ENCODE measurements at regions not wholly inside any gene's neighbourhood (a gene's known extent, or its start where the extent isn't known, plus 50 kb on each side); places are given as distances from the start of the nearest gene placed in this dataset.

DNA sequence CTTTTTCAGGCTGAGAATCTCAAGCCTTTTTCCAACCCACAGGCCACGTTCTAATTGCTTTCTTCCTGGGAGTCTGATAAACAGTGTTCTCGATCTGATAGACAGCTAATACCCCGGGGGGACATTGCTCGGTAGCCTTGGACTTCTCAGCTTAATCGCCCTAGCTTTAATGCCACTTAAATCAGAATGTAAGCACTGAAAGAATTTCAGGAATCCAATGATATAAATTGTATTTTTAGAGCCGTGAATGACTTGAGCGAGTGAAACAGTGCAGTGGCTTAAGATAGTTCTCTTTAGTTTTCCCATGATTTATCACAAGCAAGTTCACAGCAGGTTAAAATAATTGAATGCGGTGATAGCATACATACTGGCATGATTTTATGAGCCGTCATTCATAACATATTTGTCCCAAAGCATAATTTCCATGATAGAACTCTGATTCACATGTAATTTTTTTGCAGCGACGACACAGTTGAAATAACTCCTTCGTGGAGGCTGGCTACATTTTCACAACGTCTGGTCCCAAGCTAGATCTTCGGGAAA is 116.1 kb upstream of the MYOCD start:
- SMC1A ChIA-PET (ENCODE audit: uncharacterized antibody, unreplicated experiment) = no interaction called here
- WGBS (ENCODE audit: insufficient coverage, insufficient replicate concordance, low lambda C conversion rate, missing lambda C conversion rate) = 47% methylated on average over 14 of the region's 14 CpGs
- ATAC-seq = no peak
- Histone ChIP-seq H3K4me2 (ENCODE audit: control insufficient read depth, insufficient read depth) (no peak overlapping the region), H3K27ac (ENCODE audit: control insufficient read depth, insufficient read depth) (no peak overlapping the region), H3K9me3 (replicated peaks; ENCODE audit: control insufficient read depth, insufficient read depth, low read length) (no peaks in the 10 kb centered on the region), H4K20me1 (ENCODE audit: control insufficient read depth, insufficient read depth) (no peaks in the 10 kb centered on the region), H3K9ac (ENCODE audit: control insufficient read depth, insufficient read depth, low read length) (no peak overlapping the region), H3K36me3 (ENCODE audit: control insufficient read depth in 2 of 2, insufficient read depth in 2 of 2, low read length in 1 of 2) (no peaks in the 10 kb centered on the region), H3K4me3 (no peak overlapping the region), H3K4me1 (ENCODE audit: control insufficient read depth, insufficient read depth, low read length) (no peaks in the 10 kb centered on the region), H3K27me3 (replicated peaks in 1 of 2; ENCODE audit: control insufficient read depth in 2 of 2, insufficient read depth in 2 of 2, low read length in 1 of 2) (no peaks in the 10 kb centered on the region), H3K79me2 (ENCODE audit: control insufficient read depth, insufficient read depth, low read length) (no peaks in the 10 kb centered on the region), H2AFZ (ENCODE audit: control insufficient read depth, low read depth, low read length) (no peak overlapping the region)
- no TSS peak for BruUV-seq (replicated peaks)
- FAIRE-seq = no peak
- DNase-seq (ENCODE audit: low read depth, low spot score) = no peak
- RAD21 ChIA-PET (ENCODE audit: unreplicated experiment) = no interaction called here
- in situ Hi-C loops (cut with MboI) (no loop called here), intact Hi-C loops (cut with micrococcal nuclease; ENCODE audit: unreplicated experiment) (loop anchor here (10.0 kb wide), 1 partner anchor 455 kb away; no protein-coding TSS in a partner anchor)
- POLR2A ChIA-PET = no interaction called here
- TF ChIP-seq CHD2 (IDR thresholded peaks at IDR 0.05; ENCODE audit: borderline replicate concordance, low read depth, low read length) = no peak
- CTCF ChIA-PET = no interaction called here

DNA sequence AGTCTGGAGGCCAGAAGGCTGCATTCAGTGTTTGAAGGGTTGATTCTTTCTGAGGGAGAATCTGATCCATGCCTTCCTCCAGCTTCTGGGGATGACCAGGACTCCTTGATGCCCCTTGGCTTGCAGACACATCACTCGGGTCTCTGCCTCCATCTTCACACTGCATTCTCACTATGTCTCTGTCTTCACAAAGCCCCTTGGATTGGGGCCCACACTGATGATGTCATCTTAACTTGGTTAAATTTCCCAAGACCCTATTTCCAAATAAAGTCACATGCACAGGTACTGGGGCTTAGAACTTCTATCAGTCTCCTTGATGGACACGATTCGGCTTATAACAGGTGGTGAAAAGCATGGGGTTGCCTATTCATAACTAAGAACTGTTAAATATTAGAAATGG is 112.1 kb upstream of the MYOCD start:
- H4K20me1 ChIP-seq (ENCODE audit: control insufficient read depth, insufficient read depth) = no peaks in the 10 kb centered on the region
- WGBS (ENCODE audit: insufficient coverage, insufficient replicate concordance, low lambda C conversion rate, missing lambda C conversion rate) = 43% methylated on average over 3 of the region's 3 CpGs
- no peaks in the 10 kb centered on the region for H3K27me3 ChIP-seq (replicated peaks in 1 of 2; ENCODE audit: control insufficient read depth in 2 of 2, insufficient read depth in 2 of 2, low read length in 1 of 2)
- no peak for DNase-seq (ENCODE audit: low read depth, low spot score)
- H3K4me3 ChIP-seq = no peak overlapping the region
- no peak for FAIRE-seq
- ChIA-PET SMC1A (ENCODE audit: uncharacterized antibody, unreplicated experiment) (no interaction called here), CTCF (no interaction called here), POLR2A (no interaction called here), RAD21 (ENCODE audit: unreplicated experiment) (no interaction called here)
- in situ Hi-C loops (cut with MboI) = no loop called here
- no TSS peak for BruUV-seq (replicated peaks)
- no peaks in the 10 kb centered on the region for H3K9me3 ChIP-seq (replicated peaks; ENCODE audit: control insufficient read depth, insufficient read depth, low read length)
- no peak for ATAC-seq
- H3K27ac ChIP-seq (ENCODE audit: control insufficient read depth, insufficient read depth) = no peak overlapping the region
- H2AFZ ChIP-seq (ENCODE audit: control insufficient read depth, low read depth, low read length) = no peak overlapping the region
- intact Hi-C loops (cut with micrococcal nuclease; ENCODE audit: unreplicated experiment) = no loop called here
- H3K4me1 ChIP-seq (ENCODE audit: control insufficient read depth, insufficient read depth, low read length) = no peaks in the 10 kb centered on the region
- no peaks in the 10 kb centered on the region for H3K79me2 ChIP-seq (ENCODE audit: control insufficient read depth, insufficient read depth, low read length)
- H3K9ac ChIP-seq (ENCODE audit: control insufficient read depth, insufficient read depth, low read length) = no peak overlapping the region
- H3K36me3 ChIP-seq (ENCODE audit: control insufficient read depth in 2 of 2, insufficient read depth in 2 of 2, low read length in 1 of 2) = no peaks in the 10 kb centered on the region
- H3K4me2 ChIP-seq (ENCODE audit: control insufficient read depth, insufficient read depth) = no peak overlapping the region
- TF ChIP-seq, protein P1, sequence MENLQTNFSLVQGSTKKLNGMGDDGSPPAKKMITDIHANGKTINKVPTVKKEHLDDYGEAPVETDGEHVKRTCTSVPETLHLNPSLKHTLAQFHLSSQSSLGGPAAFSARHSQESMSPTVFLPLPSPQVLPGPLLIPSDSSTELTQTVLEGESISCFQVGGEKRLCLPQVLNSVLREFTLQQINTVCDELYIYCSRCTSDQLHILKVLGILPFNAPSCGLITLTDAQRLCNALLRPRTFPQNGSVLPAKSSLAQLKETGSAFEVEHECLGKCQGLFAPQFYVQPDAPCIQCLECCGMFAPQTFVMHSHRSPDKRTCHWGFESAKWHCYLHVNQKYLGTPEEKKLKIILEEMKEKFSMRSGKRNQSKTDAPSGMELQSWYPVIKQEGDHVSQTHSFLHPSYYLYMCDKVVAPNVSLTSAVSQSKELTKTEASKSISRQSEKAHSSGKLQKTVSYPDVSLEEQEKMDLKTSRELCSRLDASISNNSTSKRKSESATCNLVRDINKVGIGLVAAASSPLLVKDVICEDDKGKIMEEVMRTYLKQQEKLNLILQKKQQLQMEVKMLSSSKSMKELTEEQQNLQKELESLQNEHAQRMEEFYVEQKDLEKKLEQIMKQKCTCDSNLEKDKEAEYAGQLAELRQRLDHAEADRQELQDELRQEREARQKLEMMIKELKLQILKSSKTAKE (IDR thresholded peaks at IDR 0.05; ENCODE audit: low read depth, poor library complexity, severe bottlenecking) = no peak
- TF ChIP-seq ETV6 (conservative IDR thresholded peaks at IDR 0.05 in 1 of 2, IDR thresholded peaks at IDR 0.05 in 1 of 2; ENCODE audit: borderline replicate concordance in 1 of 2, low read depth in 1 of 2) (no peak), PAX8 (IDR thresholded peaks at IDR 0.05) (no peak), GATAD2B (conservative IDR thresholded peaks at IDR 0.05; ENCODE audit: low read depth) (no peak), BACH1 (IDR thresholded peaks at IDR 0.05; ENCODE audit: borderline replicate concordance) (no peak), NRF1 (conservative IDR thresholded peaks at IDR 0.05; ENCODE audit: low read depth, low read length) (no peak), RUNX3 (IDR thresholded peaks at IDR 0.05; ENCODE audit: low read length) (no peak), NR2C1 (IDR thresholded peaks at IDR 0.05) (no peak), RAD21 (IDR thresholded peaks at IDR 0.05; ENCODE audit: insufficient read depth, low read depth, low read length) (no peak), ZNF622 (IDR thresholded peaks at IDR 0.05) (no peak)
- TF ChIP-seq, protein P2, sequence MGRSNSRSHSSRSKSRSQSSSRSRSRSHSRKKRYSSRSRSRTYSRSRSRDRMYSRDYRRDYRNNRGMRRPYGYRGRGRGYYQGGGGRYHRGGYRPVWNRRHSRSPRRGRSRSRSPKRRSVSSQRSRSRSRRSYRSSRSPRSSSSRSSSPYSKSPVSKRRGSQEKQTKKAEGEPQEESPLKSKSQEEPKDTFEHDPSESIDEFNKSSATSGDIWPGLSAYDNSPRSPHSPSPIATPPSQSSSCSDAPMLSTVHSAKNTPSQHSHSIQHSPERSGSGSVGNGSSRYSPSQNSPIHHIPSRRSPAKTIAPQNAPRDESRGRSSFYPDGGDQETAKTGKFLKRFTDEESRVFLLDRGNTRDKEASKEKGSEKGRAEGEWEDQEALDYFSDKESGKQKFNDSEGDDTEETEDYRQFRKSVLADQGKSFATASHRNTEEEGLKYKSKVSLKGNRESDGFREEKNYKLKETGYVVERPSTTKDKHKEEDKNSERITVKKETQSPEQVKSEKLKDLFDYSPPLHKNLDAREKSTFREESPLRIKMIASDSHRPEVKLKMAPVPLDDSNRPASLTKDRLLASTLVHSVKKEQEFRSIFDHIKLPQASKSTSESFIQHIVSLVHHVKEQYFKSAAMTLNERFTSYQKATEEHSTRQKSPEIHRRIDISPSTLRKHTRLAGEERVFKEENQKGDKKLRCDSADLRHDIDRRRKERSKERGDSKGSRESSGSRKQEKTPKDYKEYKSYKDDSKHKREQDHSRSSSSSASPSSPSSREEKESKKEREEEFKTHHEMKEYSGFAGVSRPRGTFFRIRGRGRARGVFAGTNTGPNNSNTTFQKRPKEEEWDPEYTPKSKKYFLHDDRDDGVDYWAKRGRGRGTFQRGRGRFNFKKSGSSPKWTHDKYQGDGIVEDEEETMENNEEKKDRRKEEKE (IDR thresholded peaks at IDR 0.05) = no peak

Data from GM12878 (cell line).